GM23338 (cell line): ENCODE measurements at regions not wholly inside any gene's neighbourhood (a gene's known extent, or its start where the extent isn't known, plus 50 kb on each side); places are given as distances from the start of the nearest gene placed in this dataset.

ENCODE experiments used
- CREB1 ChIP-seq: fragments of 250-450 bp; sonication (Bioruptor Pico); IDR thresholded peaks from 2 replicates; pipeline ENCODE4 v1.5.0; 2020; ENCODE audit warnings: low read depth, mild to moderate bottlenecking, moderate library complexity
- EZH2 ChIP-seq: fragments of 200-600 bp; sonication (generic); IDR thresholded peaks from one replicate; pipeline ENCODE4 v1.8.0; 2017; ENCODE audit warnings: antibody characterized with exemption, mild to moderate bottlenecking, low read depth; ENCODE audit not compliant: unreplicated experiment
- TF ChIP-seq, protein P1 (sequence below), 2 experiments: fragments of 200-600 bp in 1 of 2; sonication (generic) in 1 of 2; conservative IDR thresholded peaks; 2 replicates each; pipeline versions ENCODE4 v1.5.1 to v1.6.1; 2016 to 2017; ENCODE audit warnings: antibody characterized with exemption in 2 of 2, low read depth in 2 of 2, mild to moderate bottlenecking in 2 of 2, moderate library complexity in 1 of 2

DNA sequence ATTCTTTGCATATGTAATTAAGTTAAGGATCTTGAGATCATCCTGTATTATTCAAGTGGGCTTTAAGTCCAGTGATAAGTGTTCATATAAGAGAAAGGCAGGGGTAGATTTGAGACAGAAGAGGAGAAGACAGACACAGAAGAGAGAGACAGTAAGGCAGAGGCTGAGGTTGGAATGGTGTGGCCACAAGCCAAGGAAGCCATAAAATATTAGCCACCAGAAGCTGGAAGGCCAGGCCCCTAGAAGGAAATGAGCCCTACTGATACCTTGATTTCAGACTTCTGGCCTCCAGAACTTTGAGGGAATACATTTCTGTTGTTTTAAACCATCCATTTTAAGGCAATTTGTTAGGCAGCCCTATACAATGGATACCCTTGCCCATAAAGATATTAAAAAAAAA is 66.9 kb upstream of the DLX2 start:
- TF ChIP-seq, protein P1, sequence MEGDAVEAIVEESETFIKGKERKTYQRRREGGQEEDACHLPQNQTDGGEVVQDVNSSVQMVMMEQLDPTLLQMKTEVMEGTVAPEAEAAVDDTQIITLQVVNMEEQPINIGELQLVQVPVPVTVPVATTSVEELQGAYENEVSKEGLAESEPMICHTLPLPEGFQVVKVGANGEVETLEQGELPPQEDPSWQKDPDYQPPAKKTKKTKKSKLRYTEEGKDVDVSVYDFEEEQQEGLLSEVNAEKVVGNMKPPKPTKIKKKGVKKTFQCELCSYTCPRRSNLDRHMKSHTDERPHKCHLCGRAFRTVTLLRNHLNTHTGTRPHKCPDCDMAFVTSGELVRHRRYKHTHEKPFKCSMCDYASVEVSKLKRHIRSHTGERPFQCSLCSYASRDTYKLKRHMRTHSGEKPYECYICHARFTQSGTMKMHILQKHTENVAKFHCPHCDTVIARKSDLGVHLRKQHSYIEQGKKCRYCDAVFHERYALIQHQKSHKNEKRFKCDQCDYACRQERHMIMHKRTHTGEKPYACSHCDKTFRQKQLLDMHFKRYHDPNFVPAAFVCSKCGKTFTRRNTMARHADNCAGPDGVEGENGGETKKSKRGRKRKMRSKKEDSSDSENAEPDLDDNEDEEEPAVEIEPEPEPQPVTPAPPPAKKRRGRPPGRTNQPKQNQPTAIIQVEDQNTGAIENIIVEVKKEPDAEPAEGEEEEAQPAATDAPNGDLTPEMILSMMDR (conservative IDR thresholded peaks at IDR 0.05; ENCODE audit: low read depth in 2 of 2), result no peak
- TF ChIP-seq EZH2 (no peak), CREB1 (no peak)
